ENCODE measurements at regions not wholly inside any gene's neighbourhood (a gene's known extent, or its start where the extent isn't known, plus 50 kb on each side); places are given as distances from the start of the nearest gene placed in this dataset.

GRCh38 chr2:19700861-19701585, 200.8 kb downstream of the TTC32 start:
- H3K4me1 ChIP-seq (ENCODE audit: control insufficient read depth, insufficient read depth, low read length) = no peaks in the 10 kb centered on the region
- no peaks in the 10 kb centered on the region for H3K9me3 ChIP-seq (ENCODE audit: control insufficient read depth, insufficient read depth, low read depth, low read length)
- H3K27ac ChIP-seq (ENCODE audit: extremely low read depth, low read depth, low read length) = no peak overlapping the region
- H3K4me3 ChIP-seq (ENCODE audit: low read depth, low read length) = no peak overlapping the region
- CTCF ChIA-PET = interaction anchor here (0.7 kb wide), 1 partner anchor 341 kb away, joined by 5 read pairs; no protein-coding TSS in a partner anchor
- no peaks in the 10 kb centered on the region for H3K36me3 ChIP-seq (ENCODE audit: control insufficient read depth in 2 of 2, insufficient read depth in 1 of 2, low read length in 2 of 2)
- POLR2A ChIA-PET = no interaction called here
- TF ChIP-seq ZNF560 (tag by site-specific recombination; IDR thresholded peaks at IDR 0.05; ENCODE audit: borderline replicate concordance) = no peak
- TF ChIP-seq, protein P1, sequence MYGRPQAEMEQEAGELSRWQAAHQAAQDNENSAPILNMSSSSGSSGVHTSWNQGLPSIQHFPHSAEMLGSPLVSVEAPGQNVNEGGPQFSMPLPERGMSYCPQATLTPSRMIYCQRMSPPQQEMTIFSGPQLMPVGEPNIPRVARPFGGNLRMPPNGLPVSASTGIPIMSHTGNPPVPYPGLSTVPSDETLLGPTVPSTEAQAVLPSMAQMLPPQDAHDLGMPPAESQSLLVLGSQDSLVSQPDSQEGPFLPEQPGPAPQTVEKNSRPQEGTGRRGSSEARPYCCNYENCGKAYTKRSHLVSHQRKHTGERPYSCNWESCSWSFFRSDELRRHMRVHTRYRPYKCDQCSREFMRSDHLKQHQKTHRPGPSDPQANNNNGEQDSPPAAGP (tag by site-specific recombination; IDR thresholded peaks at IDR 0.05) = no peak

DNA sequence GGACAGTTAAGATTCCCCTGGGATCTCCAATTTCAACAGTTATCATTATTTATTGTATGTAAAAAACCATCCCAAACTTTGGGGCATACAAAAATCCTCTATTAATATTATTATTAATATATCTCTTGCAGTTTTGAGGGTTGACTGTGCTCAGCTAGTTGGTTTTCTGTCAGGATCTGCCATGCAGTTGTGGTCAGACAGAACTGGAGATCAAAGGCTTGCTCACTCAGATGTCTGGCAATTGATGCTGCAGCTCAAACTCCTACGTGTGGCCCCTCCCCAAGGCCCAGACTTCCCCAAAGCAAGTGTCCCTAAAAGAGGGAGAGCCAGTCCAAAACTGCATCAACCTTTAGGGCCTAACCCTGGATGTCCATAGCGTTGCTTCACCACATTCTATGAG, 204.7 kb downstream of the TTC32 start:
- Histone ChIP-seq H3K36me3 (ENCODE audit: control insufficient read depth in 2 of 2, insufficient read depth in 1 of 2, low read length in 2 of 2) (no peaks in the 10 kb centered on the region), H3K27ac (ENCODE audit: extremely low read depth, low read depth, low read length) (no peak overlapping the region), H3K9me3 (ENCODE audit: control insufficient read depth, insufficient read depth, low read depth, low read length) (no peaks in the 10 kb centered on the region), H3K4me1 (ENCODE audit: control insufficient read depth, insufficient read depth, low read length) (no peaks in the 10 kb centered on the region), H3K4me3 (ENCODE audit: low read depth, low read length) (no peak overlapping the region)
- no peak for TF ChIP-seq ZNF148 (tag by site-specific recombination; IDR thresholded peaks at IDR 0.05; ENCODE audit: borderline replicate concordance)
- TF ChIP-seq INSM2 (tag by site-specific recombination; IDR thresholded peaks at IDR 0.05) = no peak
- TF ChIP-seq ZNF114 (tag by site-specific recombination; IDR thresholded peaks at IDR 0.05) = no peak
- no peak for TF ChIP-seq ZNF23 (tag by site-specific recombination; IDR thresholded peaks at IDR 0.05; ENCODE audit: borderline replicate concordance)
- no peak for TF ChIP-seq ZNF138 (tag by site-specific recombination; IDR thresholded peaks at IDR 0.05; ENCODE audit: borderline replicate concordance)
- no peak for TF ChIP-seq AEBP2 (tag by site-specific recombination; IDR thresholded peaks at IDR 0.05; ENCODE audit: borderline replicate concordance)
- TF ChIP-seq ZBTB17 (tag by site-specific recombination; IDR thresholded peaks at IDR 0.05) = no peak
- TF ChIP-seq ZNF341 (tag by site-specific recombination; IDR thresholded peaks at IDR 0.05; ENCODE audit: low read depth) = no peak
- no peak for TF ChIP-seq SP7 (tag by site-specific recombination; IDR thresholded peaks at IDR 0.05)
- no peak for TF ChIP-seq ZNF621 (tag by site-specific recombination; IDR thresholded peaks at IDR 0.05)
- TF ChIP-seq ZNF202 (tag by site-specific recombination; IDR thresholded peaks at IDR 0.05; ENCODE audit: borderline replicate concordance) = no peak
- CTCF ChIA-PET = interaction anchor here (1.0 kb wide), 1 partner anchor 328 kb away, joined by 3 read pairs; no protein-coding TSS in a partner anchor
- POLR2A ChIA-PET = no interaction called here

DNA sequence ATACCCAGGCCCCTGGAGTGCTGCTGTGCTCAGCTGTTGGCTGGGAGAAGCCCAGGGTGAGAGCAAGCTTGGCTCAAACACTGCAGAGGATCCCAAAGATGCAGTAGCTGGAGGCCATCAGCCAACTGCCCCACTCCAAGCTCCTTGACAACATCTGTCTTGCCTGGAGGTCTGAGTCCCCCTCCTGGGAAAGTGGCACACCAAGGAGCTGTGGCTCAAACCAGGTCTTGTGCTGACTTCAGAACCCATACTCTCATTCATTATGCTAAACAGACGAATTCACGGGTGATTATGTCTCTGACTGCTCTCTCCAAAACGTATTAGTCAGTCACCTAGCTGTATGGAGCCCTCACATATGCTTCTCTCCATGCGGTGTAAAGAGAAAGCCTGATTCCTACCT, 206.1 kb downstream of the TTC32 start:
- Histone ChIP-seq H3K9me3 (ENCODE audit: control insufficient read depth, insufficient read depth, low read depth, low read length) (no peaks in the 10 kb centered on the region), H3K4me3 (ENCODE audit: low read depth, low read length) (no peak overlapping the region), H3K36me3 (ENCODE audit: control insufficient read depth in 2 of 2, insufficient read depth in 1 of 2, low read length in 2 of 2) (no peaks in the 10 kb centered on the region), H3K27ac (ENCODE audit: extremely low read depth, low read depth, low read length) (no peak overlapping the region), H3K4me1 (ENCODE audit: control insufficient read depth, insufficient read depth, low read length) (no peaks in the 10 kb centered on the region)
- ChIA-PET CTCF (interaction anchor here (0.6 kb wide), 1 partner anchor 160 kb away, joined by 3 read pairs; no protein-coding TSS in a partner anchor), POLR2A (no interaction called here)
- TF ChIP-seq BCL6B (tag by site-specific recombination; IDR thresholded peaks at IDR 0.05) (no peak), ZNF280C (tag by site-specific recombination; IDR thresholded peaks at IDR 0.05) (no peak), REPIN1 (tag by site-specific recombination; IDR thresholded peaks at IDR 0.05; ENCODE audit: low read depth) (no peak), ZNF549 (tag by site-specific recombination; IDR thresholded peaks at IDR 0.05) (no peak), ZNF433 (tag by site-specific recombination; IDR thresholded peaks at IDR 0.05; ENCODE audit: low read depth) (no peak), ZNF37A (tag by site-specific recombination; IDR thresholded peaks at IDR 0.05) (no peak)
